IPS-NIHi7 (cell line): ENCODE measurements at regions not wholly inside any gene's neighbourhood (a gene's known extent, or its start where the extent isn't known, plus 50 kb on each side); places are given as distances from the start of the nearest gene placed in this dataset.
"Not testable (repeated sequence)": the region's sequence is repeated elsewhere in the genome, so short reads cannot be mapped to it uniquely, and the experiment has no call there.

Source experiments
- DNase-seq: peaks from one replicate; pipeline ENCODE4 v3.0.0; 2012; ENCODE audit warnings: mixed read lengths; ENCODE audit errors: extremely low spot score

- no peak for DNase-seq
These were observed 717.6 kb downstream of the TDRD15 start for GRCh38 chr2:21841341-21841740.

GRCh38 chr2:21850367-21850766, 726.6 kb downstream of the TDRD15 start:
- not testable (repeated sequence) for DNase-seq

- DNase-seq = no peak
These were observed 731.2 kb downstream of the TDRD15 start for GRCh38 chr2:21854938-21855337.

GRCh38 chr2:21856708-21857107, 732.9 kb downstream of the TDRD15 start:
- no peak for DNase-seq

DNA sequence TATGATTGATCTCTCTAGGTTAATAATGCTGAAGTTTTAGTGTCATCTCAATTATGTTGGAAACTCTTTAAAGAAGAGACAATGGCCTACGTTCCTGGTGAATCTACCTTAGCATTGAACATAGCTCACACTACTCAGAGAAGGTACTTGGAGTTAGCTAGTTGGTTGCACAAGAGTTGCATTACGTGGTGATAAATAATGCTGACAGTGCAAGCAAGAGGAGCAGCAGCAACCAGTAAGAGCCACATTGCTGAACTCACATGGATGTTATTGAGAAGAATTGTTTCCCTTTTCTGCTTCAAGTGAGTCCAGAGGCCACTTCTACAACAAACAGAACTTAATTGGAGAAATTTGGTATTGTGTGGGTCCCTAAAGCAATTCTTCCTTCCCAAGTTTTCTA, 737.1 kb downstream of the TDRD15 start:
- no peak for DNase-seq

DNA sequence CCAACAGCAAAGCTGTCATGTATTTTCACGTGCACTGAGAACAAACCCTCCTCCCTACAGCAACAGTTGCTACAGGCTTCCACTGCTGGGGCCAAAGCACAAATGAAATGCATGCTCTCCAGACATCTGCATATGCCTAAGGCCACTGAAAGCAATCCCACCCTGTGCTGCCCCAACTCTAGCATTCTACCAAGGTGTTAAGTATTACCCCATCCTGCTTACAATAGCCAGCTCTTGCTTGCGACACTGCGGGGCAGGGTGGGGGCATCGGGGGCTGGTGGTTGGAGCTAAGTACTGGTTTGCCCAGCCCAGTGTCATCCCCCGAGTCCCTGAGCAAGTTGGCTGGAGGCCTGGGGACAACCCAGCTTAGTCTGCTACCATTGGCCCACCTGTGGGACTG, 742.5 kb downstream of the TDRD15 start:
- no peak for DNase-seq

GRCh38 chr2:21887881-21888280, 764.1 kb downstream of the TDRD15 start:
- DNase-seq = no peak

- DNase-seq = no peak
These were observed 766.3 kb downstream of the TDRD15 start for GRCh38 chr2:21890041-21890440.

DNA sequence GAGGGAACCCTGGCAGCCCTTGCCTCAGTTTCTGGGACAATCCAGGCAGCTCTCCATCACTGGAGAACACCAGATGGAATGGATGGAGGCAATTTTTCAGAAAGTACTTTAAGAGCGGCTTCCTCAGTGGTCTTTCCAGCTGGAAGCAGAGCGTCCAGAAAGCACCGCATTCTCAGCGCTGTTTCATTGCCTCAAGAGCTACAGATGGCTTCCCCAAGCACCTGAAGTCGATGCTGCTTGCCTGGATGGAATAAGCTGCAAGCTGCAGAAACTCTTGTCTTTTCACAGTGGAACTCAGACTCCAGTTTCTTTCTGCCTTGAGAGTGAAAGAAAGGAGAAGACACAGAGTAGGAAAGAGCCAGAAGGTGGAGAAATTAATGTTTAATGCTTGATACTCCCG, 766.9 kb downstream of the TDRD15 start:
- DNase-seq = no peak

GRCh38 chr2:21891191-21891590, 767.4 kb downstream of the TDRD15 start:
- no peak for DNase-seq

GRCh38 chr2:21892140-21892539, 768.4 kb downstream of the TDRD15 start:
- no peak for DNase-seq

- no peak for DNase-seq
These were observed 771.4 kb downstream of the TDRD15 start for GRCh38 chr2:21895200-21895599.

- DNase-seq = not testable (repeated sequence)
These were observed 785.1 kb downstream of the TDRD15 start for GRCh38 chr2:21908712-21909380.

DNA sequence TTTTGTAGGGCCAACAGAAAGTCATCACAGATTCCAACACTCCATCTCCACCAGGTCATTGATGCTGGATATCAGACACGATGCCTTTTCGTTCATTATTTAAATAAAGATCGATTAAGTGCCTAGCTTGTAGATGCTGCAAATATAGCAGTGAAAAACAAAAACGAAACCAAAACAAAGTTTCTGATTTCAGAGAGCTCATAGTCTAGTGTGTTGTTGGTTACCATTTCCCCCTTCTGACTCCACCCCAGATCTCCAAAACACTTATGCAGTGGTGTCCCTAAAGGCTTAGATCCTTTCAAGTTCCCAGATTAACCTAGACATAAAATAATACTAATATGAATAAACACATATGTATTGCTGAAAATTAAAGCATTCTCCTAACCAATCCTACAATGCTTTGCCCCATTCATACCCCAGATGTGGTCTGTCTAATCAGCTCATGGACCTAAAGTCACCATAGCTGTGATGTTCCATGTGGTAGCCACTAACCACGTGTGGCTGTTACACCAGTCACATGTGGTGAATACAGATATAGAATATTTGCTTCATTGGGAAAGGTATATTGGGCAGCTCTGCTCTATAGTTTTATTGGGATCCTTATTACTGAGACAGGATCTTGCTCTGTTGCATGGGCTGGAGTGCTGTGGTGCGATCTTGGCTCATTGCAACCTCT, 787.2 kb downstream of the TDRD15 start:
- DNase-seq = no peak

- DNase-seq = no peak
These were observed 788.6 kb downstream of the TDRD15 start for GRCh38 chr2:21912405-21912804.

- DNase-seq = no peak
These were observed 791.4 kb downstream of the TDRD15 start for GRCh38 chr2:21915201-21915600.

- no peak for DNase-seq
These were observed 793.3 kb downstream of the TDRD15 start for GRCh38 chr2:21916934-21917522.

- DNase-seq = no peak
These were observed 797.0 kb downstream of the TDRD15 start for GRCh38 chr2:21920721-21921120.

DNA sequence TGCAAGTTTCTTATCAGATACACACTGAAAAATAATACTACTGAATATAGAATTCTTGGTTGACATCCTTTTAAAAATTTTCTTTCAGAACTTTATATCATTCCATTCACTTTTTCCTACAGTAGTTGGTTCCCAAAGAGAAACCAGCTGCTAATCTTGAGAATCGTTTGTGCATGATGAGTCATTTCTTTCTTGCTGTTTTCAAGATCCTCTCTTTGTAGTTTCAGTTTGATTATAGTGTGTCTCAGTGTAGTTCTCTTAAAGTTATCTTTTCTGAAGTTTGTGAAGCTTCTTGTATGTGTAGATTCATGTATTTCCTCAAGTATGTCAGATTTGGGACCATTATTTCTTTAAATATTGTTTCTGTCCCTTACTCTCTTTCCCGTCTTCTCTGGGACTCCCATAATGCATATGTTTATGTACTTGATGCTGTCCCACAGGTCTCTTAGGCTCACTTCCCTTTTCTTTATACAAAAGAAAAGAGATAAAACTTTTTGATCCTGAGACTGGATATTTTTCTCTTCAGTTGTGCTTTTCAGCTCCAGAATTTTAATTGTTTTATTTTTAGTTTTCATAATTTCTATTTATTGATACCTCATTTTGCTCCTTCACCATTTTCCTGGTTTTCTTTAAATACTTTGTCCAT, 801.0 kb downstream of the TDRD15 start:
- no peak for DNase-seq

DNA sequence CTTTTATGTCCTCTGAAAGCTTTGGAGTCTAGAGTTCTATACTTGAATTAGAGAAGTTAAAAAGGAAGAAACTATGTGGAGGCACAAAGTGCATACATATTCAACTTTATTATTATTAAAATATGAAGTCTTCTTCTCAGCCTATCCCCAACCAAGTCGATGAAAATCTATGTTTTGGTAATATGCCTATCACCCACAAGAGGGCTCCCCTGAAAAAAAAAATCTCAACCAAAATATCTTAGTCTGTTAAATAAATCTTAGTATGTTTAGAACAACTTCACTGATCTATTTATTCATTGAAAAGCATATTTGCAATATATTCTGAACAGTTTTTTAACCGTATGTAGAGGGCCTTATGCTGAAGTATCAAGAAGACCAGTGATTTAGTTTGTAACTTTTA, 804.5 kb downstream of the TDRD15 start:
- DNase-seq = no peak

DNA sequence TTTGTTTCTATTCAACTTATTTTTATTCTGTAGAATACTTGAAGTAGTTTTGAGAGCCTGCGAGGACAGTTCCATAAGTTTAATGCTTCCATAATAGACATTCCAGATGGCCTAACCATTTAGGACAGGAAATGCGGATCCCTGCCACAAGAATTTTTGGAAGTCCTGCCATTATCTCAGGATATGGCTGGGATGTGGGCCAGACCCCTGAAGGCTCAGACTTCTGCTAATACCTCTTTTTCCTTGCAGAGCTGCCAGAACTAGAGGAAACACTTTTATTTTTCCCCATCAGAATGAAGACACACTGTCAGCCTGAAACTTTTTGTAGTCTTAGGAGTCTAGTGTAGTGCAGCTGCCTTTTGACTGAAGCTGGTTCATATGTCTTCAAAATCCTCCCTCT, 806.5 kb downstream of the TDRD15 start:
- DNase-seq = no peak

DNA sequence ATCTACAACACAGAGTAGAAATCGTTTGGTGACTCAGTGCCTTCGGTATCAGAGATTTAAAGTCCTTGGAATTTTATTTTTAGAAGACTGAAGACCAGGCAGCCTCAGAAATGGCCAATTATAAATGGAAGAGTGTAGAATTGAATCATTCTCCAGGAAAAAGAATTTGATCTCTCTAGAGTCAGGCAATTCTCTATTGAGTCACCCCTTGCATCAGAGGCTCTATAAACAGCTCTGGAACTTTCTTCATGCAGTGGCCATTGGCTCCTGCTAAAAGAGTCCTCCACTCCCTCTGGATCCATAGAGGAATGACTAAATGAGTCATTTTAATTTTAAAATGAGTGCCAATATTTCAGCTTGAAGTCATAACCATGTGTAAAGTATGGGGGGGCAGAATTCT, 816.2 kb downstream of the TDRD15 start:
- DNase-seq = no peak

DNA sequence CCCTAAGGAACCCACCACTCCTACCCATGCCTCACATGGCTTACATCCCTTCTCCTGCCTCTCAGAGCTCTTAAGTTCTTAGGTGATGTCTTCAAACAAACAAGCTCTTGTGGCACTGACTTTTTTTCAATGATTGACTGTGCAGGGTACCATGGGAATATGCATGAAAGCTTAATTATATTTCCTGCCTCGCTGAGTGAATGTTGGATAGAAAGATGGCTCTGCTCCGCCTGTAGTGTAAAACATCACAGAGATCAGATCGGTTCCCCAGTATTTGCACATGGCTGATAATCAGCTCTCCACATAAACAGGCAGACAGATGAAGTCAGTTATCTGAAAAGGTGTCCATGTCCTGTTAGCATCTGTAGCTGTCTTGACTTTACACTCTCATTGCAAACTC, 820.8 kb downstream of the TDRD15 start:
- no peak for DNase-seq
